ENCODE measurements at regions not wholly inside any gene's neighbourhood (a gene's known extent, or its start where the extent isn't known, plus 50 kb on each side); places are given as distances from the start of the nearest gene placed in this dataset.

- Histone ChIP-seq H3K56ac (ENCODE audit: insufficient read length, low read depth, low read length) (no peak overlapping the region), H3K4me1 (ENCODE audit: insufficient read depth, low read length) (no peaks in the 10 kb centered on the region), H4K5ac (ENCODE audit: insufficient read length, low read depth, low read length) (no peak overlapping the region), H3K18ac (ENCODE audit: insufficient read length, low read depth, low read length) (no peak overlapping the region), H2BK12ac (ENCODE audit: insufficient read length, low read depth, low read length) (no peak overlapping the region), H3K79me1 (ENCODE audit: insufficient read depth, low read depth, low read length, poor library complexity, severe bottlenecking) (no peaks in the 10 kb centered on the region), H3K23ac (ENCODE audit: insufficient read length, low read depth, low read length) (no peak overlapping the region), H2BK15ac (ENCODE audit: low read depth, low read length) (no peak overlapping the region), H2BK120ac (ENCODE audit: low read depth, low read length, poor library complexity, severe bottlenecking) (no peak overlapping the region), H3K27me3 (ENCODE audit: insufficient read depth, low read length) (no peaks in the 10 kb centered on the region), H4K91ac (ENCODE audit: insufficient read length, low read depth, low read length) (no peak overlapping the region), H3K23me2 (ENCODE audit: insufficient read length, low read depth, low read length, poor library complexity, severe bottlenecking) (no peaks in the 10 kb centered on the region), H3T11ph (ENCODE audit: low read length) (no peak overlapping the region), H3K4ac (ENCODE audit: low read depth, low read length) (no peak overlapping the region), H4K8ac (replicated peaks; ENCODE audit: insufficient read length, low read depth, low read length) (no peak overlapping the region), H3K9ac (ENCODE audit: extremely low read depth, insufficient read length, low read length) (no peak overlapping the region), H3K14ac (ENCODE audit: insufficient read depth, low read length) (no peak overlapping the region), H2AFZ (ENCODE audit: low read length) (no peak overlapping the region), H3K27ac (ENCODE audit: insufficient read length, low read depth, low read length) (no peak overlapping the region), H2BK5ac (ENCODE audit: insufficient read length, low read length) (no peak overlapping the region), H3K79me2 (ENCODE audit: insufficient read depth, low read length) (no peaks in the 10 kb centered on the region), H4K20me1 (ENCODE audit: control insufficient read depth, insufficient read depth, insufficient read length) (no peaks in the 10 kb centered on the region), H3K9me3 (ENCODE audit: control insufficient read depth, low read depth, low read length) (no peaks in the 10 kb centered on the region), H2AK5ac (ENCODE audit: insufficient read length, low read length) (no peak overlapping the region), H2BK20ac (ENCODE audit: low read depth, low read length, poor library complexity, severe bottlenecking) (no peak overlapping the region), H3K4me2 (ENCODE audit: insufficient read depth, insufficient read length, low read length) (no peak overlapping the region)
- Mint-ChIP-seq H3K4me1 (no peaks in the 10 kb centered on the region), H3K9me3 (0 out of 5 replicates have a peak, but pooled peaks cover 0 to 2% of the 10 kb centered on the region in 2 experiments), H3K36me3 (ENCODE audit: insufficient read depth in 1 of 3, low read depth in 3 of 3) (no peaks in the 10 kb centered on the region), H3K27me3 (ENCODE audit: low read depth) (no peaks in the 10 kb centered on the region), H3K4me3 (no peak overlapping the region), H3K27ac (no peak overlapping the region)
- TF ChIP-seq CTCF (conservative IDR thresholded peaks at IDR 0.05) = no peak
- no CpG with 5 or more reads among the region's 2 CpGs for WGBS (ENCODE audit: extremely low coverage, insufficient read length, low lambda C conversion rate)
- DNase-seq = no peak
These were observed 1699.6 kb downstream of the OTOL1 start for GRCh38 chr3:163196245-163196644.
